GM23338 (cell line): ENCODE measurements at regions not wholly inside any gene's neighbourhood (a gene's known extent, or its start where the extent isn't known, plus 50 kb on each side); places are given as distances from the start of the nearest gene placed in this dataset.

Experiments used
- ATAC-seq: fragments of 200-7000 bp; cut with Tn5 transposase; 3 replicates; pipeline ENCODE4 v1.9.1; 2020
- DNase-seq: peaks from one replicate; pipeline ENCODE4 v3.0.0-alpha.2; 2015; ENCODE audit warnings: low spot score
- H2AFZ ChIP-seq: fragments of 200-600 bp; sonication (generic); 2 replicates; pipeline ENCODE4 v1.8.0; 2016; ENCODE audit warnings: antibody characterized with exemption, mild to moderate bottlenecking, moderate library complexity
- H3F3A ChIP-seq: fragments of 200-600 bp; sonication (generic); replicated peaks from 2 replicates; pipeline ENCODE4 v1.8.0; 2017; ENCODE audit warnings: antibody characterized with exemption, mixed run types, low read depth
- H3K27ac ChIP-seq: fragments of 200-600 bp; sonication (generic); 2 replicates; pipeline ENCODE4 v1.6.1; 2016; ENCODE audit warnings: low read depth
- H3K27me3 ChIP-seq: fragments of 200-600 bp; sonication (generic); 2 replicates; pipeline ENCODE4 v1.8.0; 2016; ENCODE audit warnings: mild to moderate bottlenecking, mixed run types, moderate library complexity; ENCODE audit not compliant: insufficient read depth
- H3K36me3 ChIP-seq: fragments of 200-600 bp; sonication (generic); 2 replicates; pipeline ENCODE4 v1.8.0; 2016; ENCODE audit warnings: mild to moderate bottlenecking; ENCODE audit not compliant: insufficient read depth
- H3K4me1 ChIP-seq: fragments of 200-600 bp; sonication (generic); 2 replicates; pipeline ENCODE4 v1.8.0; 2016; ENCODE audit warnings: mild to moderate bottlenecking, moderate library complexity; ENCODE audit not compliant: insufficient read depth
- H3K4me2 ChIP-seq: fragments of 200-600 bp; sonication (generic); 2 replicates; pipeline ENCODE4 v1.7.1; 2017; ENCODE audit warnings: mixed run types
- H3K4me3 ChIP-seq: fragments of 200-600 bp; sonication (generic); 2 replicates; pipeline ENCODE4 v1.6.1; 2016; ENCODE audit warnings: mixed run types
- H3K79me2 ChIP-seq: fragments of 200-600 bp; sonication (generic); replicated peaks from 2 replicates; pipeline ENCODE4 v1.8.0; 2017; ENCODE audit warnings: mild to moderate bottlenecking; ENCODE audit not compliant: insufficient read depth
- H3K9me2 ChIP-seq: fragments of 200-600 bp; sonication (generic); 2 replicates; pipeline ENCODE4 v1.8.0; 2017; ENCODE audit not compliant: insufficient read depth
- H4K20me1 ChIP-seq: fragments of 200-600 bp; sonication (generic); replicated peaks from 2 replicates; pipeline ENCODE4 v1.8.0; 2017; ENCODE audit warnings: mild to moderate bottlenecking; ENCODE audit not compliant: insufficient read depth
- H3K27ac Mint-ChIP-seq: 2 replicates; pipeline ENCODE4 v1.8.0; 2020; ENCODE audit warnings: inconsistent platforms, mild to moderate bottlenecking, moderate library complexity, mixed read lengths
- H3K27me3 Mint-ChIP-seq: 3 replicates; pipeline ENCODE4 v1.8.0; 2022; ENCODE audit warnings: low read depth, mild to moderate bottlenecking, moderate library complexity, mixed read lengths, inconsistent platforms; ENCODE audit not compliant: insufficient read depth, poor library complexity
- H3K36me3 Mint-ChIP-seq: 3 replicates; pipeline ENCODE4 v1.8.0; 2021; ENCODE audit warnings: low read depth, mild to moderate bottlenecking, inconsistent platforms, moderate library complexity, mixed read lengths
- H3K4me1 Mint-ChIP-seq: 3 replicates; pipeline ENCODE4 v1.8.0; 2020; ENCODE audit warnings: mild to moderate bottlenecking, inconsistent platforms, mixed read lengths
- H3K4me3 Mint-ChIP-seq: 3 replicates; pipeline ENCODE4 v1.8.0; 2021; ENCODE audit warnings: moderate library complexity, mild to moderate bottlenecking, inconsistent platforms, mixed read lengths
- H3K9me3 Mint-ChIP-seq: 3 replicates; pipeline ENCODE4 v1.8.0; 2020; ENCODE audit warnings: moderate library complexity, mild to moderate bottlenecking, inconsistent platforms, mixed read lengths
- CREB1 ChIP-seq: fragments of 250-450 bp; sonication (Bioruptor Pico); IDR thresholded peaks from 2 replicates; pipeline ENCODE4 v1.5.0; 2020; ENCODE audit warnings: low read depth, mild to moderate bottlenecking, moderate library complexity
- CTCF ChIP-seq, 2 experiments: fragments of 200-600 bp in 1 of 2; sonication (generic) in 1 of 2; conservative IDR thresholded peaks; 2 replicates each; pipeline versions ENCODE4 v1.5.1 to v1.6.1; 2016 to 2017; ENCODE audit warnings: antibody characterized with exemption in 2 of 2, low read depth in 2 of 2, mild to moderate bottlenecking in 2 of 2, moderate library complexity in 1 of 2
- ETS1 ChIP-seq: IDR thresholded peaks from 2 replicates; pipeline ENCODE4 v1.6.1; 2016; ENCODE audit warnings: antibody characterized with exemption
- EZH2 ChIP-seq: fragments of 200-600 bp; sonication (generic); IDR thresholded peaks from one replicate; pipeline ENCODE4 v1.8.0; 2017; ENCODE audit warnings: antibody characterized with exemption, mild to moderate bottlenecking, low read depth; ENCODE audit not compliant: unreplicated experiment
- EZH2phosphoT487 ChIP-seq: fragments of 200-600 bp; sonication (generic); IDR thresholded peaks from one replicate; pipeline ENCODE4 v1.8.1; 2018; ENCODE audit warnings: antibody characterized with exemption; ENCODE audit not compliant: unreplicated experiment
- JUNB ChIP-seq: IDR thresholded peaks from one replicate; pipeline ENCODE4 v1.6.1; 2016; ENCODE audit warnings: antibody characterized with exemption; ENCODE audit not compliant: unreplicated experiment
- NANOG ChIP-seq: IDR thresholded peaks from 2 replicates; pipeline ENCODE4 v1.6.1; 2016; ENCODE audit warnings: antibody characterized with exemption, borderline replicate concordance
- POLR2AphosphoS5 ChIP-seq: IDR thresholded peaks from 2 replicates; pipeline ENCODE4 v1.6.1; 2016; ENCODE audit warnings: antibody characterized with exemption, low read depth
- REST ChIP-seq: IDR thresholded peaks from one replicate; pipeline ENCODE4 v1.6.1; 2018; ENCODE audit warnings: antibody characterized with exemption; ENCODE audit not compliant: unreplicated experiment
- STAT1 ChIP-seq: IDR thresholded peaks from one replicate; pipeline ENCODE4 v1.6.1; 2016; ENCODE audit warnings: antibody characterized with exemption; ENCODE audit not compliant: unreplicated experiment
- ZNF114 ChIP-seq: fragments of 250-450 bp; sonication (Bioruptor Pico); IDR thresholded peaks from 2 replicates; pipeline ENCODE4 v1.5.0; 2020; ENCODE audit warnings: mild to moderate bottlenecking, moderate library complexity
- ZNF331 ChIP-seq: fragments of 250-450 bp; sonication (Bioruptor Pico); IDR thresholded peaks from 2 replicates; pipeline ENCODE4 v1.5.0; 2020; ENCODE audit warnings: low read depth, mild to moderate bottlenecking, moderate library complexity
- ZNF462 ChIP-seq: fragments of 250-450 bp; sonication (Bioruptor Pico); IDR thresholded peaks from 2 replicates; pipeline ENCODE4 v1.5.0; 2020; ENCODE audit warnings: mild to moderate bottlenecking, moderate library complexity

- no peak overlapping the region for H3K4me2 ChIP-seq
- H3F3A ChIP-seq = no peaks in the 10 kb centered on the region
- no peaks in the 10 kb centered on the region for H3K27me3 ChIP-seq
- Mint-ChIP-seq H3K36me3 (no peaks in the 10 kb centered on the region), H3K4me1 (no peaks in the 10 kb centered on the region), H3K9me3 (no peaks in the 10 kb centered on the region; the same call in 2 of the 3 replicates), H3K27ac (no peak overlapping the region), H3K27me3 (no peaks in the 10 kb centered on the region), H3K4me3 (no peak overlapping the region)
- no peaks in the 10 kb centered on the region for H3K36me3 ChIP-seq
- no peaks in the 10 kb centered on the region for H4K20me1 ChIP-seq
- H3K4me1 ChIP-seq = no peaks in the 10 kb centered on the region; the same call in 1 of the 2 replicates
- H3K79me2 ChIP-seq = no peaks in the 10 kb centered on the region
- no peak overlapping the region for H2AFZ ChIP-seq
- no peak overlapping the region for H3K4me3 ChIP-seq
- H3K27ac ChIP-seq = no peak overlapping the region
- TF ChIP-seq CREB1 (CRISPR knock-in tag) (no peak), CTCF (conservative IDR thresholded peaks at IDR 0.05; ENCODE audit: low read depth in 2 of 2) (no peak), ZNF331 (CRISPR knock-in tag) (no peak), ZNF462 (no peak), EZH2 (no peak), EZH2phosphoT487 (no peak), NANOG (no peak), JUNB (no peak), ETS1 (no peak), STAT1 (no peak), ZNF114 (CRISPR knock-in tag) (no peak), REST (no peak), POLR2AphosphoS5 (no peak)
- H3K9me2 ChIP-seq = peaks cover 10% of the 10 kb centered on the region
- DNase-seq (no peak), ATAC-seq (no peak)
These were observed 119.0 kb downstream of the TNFSF18 start for GRCh38 chr1:172931761-172932160.
